MM.1S (cell line): ENCODE measurements at regions not wholly inside any gene's neighbourhood (a gene's known extent, or its start where the extent isn't known, plus 50 kb on each side); places are given as distances from the start of the nearest gene placed in this dataset.

ENCODE experiments used
- CTCF ChIP-seq: fragments of 300-600 bp; sonication (generic); IDR thresholded peaks from 2 replicates; pipeline ENCODE4 v1.5.1; 2016; ENCODE audit warnings: antibody characterized with exemption, low read length, mixed read lengths
- EZH2 ChIP-seq: fragments of 300-600 bp; sonication (generic); optimal IDR thresholded peaks from 2 replicates; pipeline ENCODE3; 2017; ENCODE audit warnings: low read depth, mild to moderate bottlenecking, antibody characterized with exemption, low read length, mixed read lengths
- EZH2phosphoT487 ChIP-seq: fragments of 300-600 bp; sonication (generic); IDR thresholded peaks from 2 replicates; pipeline ENCODE4 v1.6.1; 2018; ENCODE audit warnings: antibody characterized with exemption, low read length

GRCh38 chr5:68093455-68094159, 121.9 kb upstream of the PIK3R1 start:
- TF ChIP-seq CTCF (no peak), EZH2 (no peak), EZH2phosphoT487 (no peak)
